ENCODE measurements at regions not wholly inside any gene's neighbourhood (a gene's known extent, or its start where the extent isn't known, plus 50 kb on each side); places are given as distances from the start of the nearest gene placed in this dataset.

- TF ChIP-seq SIRT6 (IDR thresholded peaks at IDR 0.05; ENCODE audit: low read length) (no peak), TAF1 (IDR thresholded peaks at IDR 0.05; ENCODE audit: low read depth, low read length) (no peak), CHD2 (IDR thresholded peaks at IDR 0.05; ENCODE audit: low read length) (no peak), SP2 (IDR thresholded peaks at IDR 0.05; ENCODE audit: low read length) (no peak), CHD7 (IDR thresholded peaks at IDR 0.05; ENCODE audit: insufficient replicate concordance, low read length) (no peak)
These were observed 125.1 kb upstream of the OSMR start (continued) for GRCh38 chr5:38720554-38721361.

Measured in H1 (cell line).